ENCODE measurements at regions not wholly inside any gene's neighbourhood (a gene's known extent, or its start where the extent isn't known, plus 50 kb on each side); places are given as distances from the start of the nearest gene placed in this dataset.

- TF ChIP-seq TAF1 (IDR thresholded peaks at IDR 0.05; ENCODE audit: low read depth, low read length): no peak
- no peak for TF ChIP-seq POLR2AphosphoS5 (IDR thresholded peaks at IDR 0.05; ENCODE audit: low read depth, low read length)
- TF ChIP-seq PAX5 (IDR thresholded peaks at IDR 0.05; ENCODE audit: insufficient read depth, low read length, severe bottlenecking): no peak
- no peak for TF ChIP-seq POLR2A (IDR thresholded peaks at IDR 0.05; ENCODE audit: low read depth, low read length)
Measured at GRCh38 chr2:7725850-7726242, 808.6 kb downstream of the RNF144A start.

All from GM12891 (cell line).